ENCODE measurements at regions not wholly inside any gene's neighbourhood (a gene's known extent, or its start where the extent isn't known, plus 50 kb on each side); places are given as distances from the start of the nearest gene placed in this dataset.
"Not testable (repeated sequence)": the region's sequence is repeated elsewhere in the genome, so short reads cannot be mapped to it uniquely, and the experiment has no call there.

DNA sequence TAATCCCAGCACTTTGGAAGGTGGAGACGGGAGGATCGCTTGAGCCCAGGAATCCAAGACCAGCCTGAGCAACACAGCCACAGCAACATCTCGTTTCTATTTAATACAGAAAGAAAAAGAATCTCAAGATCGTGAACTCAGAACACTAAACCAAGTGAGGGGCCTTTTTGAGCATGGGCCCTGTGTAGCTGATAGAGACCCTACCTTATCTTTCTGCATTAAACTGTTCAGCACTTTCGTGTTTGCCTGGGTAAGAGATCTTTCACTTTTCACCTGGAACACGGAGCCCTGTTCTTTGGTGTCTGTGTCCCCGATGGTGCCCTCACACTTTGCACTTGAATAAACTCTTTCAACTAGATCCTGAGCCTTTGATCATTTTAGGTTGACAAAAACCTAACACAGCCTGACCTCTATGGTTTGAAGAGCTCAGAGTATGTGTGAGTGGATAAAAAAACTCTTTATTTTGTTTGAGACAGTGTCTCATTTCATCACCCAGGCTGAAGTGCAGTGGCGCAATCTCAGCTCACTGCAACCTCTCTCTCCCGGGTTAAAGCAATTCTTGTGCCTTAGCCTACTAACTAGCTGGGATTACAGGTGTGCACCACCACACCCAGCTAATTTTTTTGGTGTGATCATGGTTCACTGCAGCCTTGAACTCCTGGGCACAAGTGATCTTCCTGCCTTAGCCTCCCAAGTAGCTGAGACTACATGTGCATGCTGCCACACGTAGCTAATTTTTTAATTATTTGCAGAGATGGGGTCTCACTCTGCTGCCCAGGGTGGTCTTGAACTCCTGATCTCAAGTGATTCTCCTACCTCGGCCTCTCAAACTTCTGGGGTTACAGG is 83.8 kb upstream of the GRIN2A start:
- DNase-seq (no peak), ATAC-seq (peak; percentile 54)
- no peaks in the 10 kb centered on the region for H3K4me1 ChIP-seq
- H3K4me3 ChIP-seq, result no peak overlapping the region
- no peaks in the 10 kb centered on the region for H3K27me3 ChIP-seq
- TF ChIP-seq, protein P1, sequence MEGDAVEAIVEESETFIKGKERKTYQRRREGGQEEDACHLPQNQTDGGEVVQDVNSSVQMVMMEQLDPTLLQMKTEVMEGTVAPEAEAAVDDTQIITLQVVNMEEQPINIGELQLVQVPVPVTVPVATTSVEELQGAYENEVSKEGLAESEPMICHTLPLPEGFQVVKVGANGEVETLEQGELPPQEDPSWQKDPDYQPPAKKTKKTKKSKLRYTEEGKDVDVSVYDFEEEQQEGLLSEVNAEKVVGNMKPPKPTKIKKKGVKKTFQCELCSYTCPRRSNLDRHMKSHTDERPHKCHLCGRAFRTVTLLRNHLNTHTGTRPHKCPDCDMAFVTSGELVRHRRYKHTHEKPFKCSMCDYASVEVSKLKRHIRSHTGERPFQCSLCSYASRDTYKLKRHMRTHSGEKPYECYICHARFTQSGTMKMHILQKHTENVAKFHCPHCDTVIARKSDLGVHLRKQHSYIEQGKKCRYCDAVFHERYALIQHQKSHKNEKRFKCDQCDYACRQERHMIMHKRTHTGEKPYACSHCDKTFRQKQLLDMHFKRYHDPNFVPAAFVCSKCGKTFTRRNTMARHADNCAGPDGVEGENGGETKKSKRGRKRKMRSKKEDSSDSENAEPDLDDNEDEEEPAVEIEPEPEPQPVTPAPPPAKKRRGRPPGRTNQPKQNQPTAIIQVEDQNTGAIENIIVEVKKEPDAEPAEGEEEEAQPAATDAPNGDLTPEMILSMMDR (IDR thresholded peaks at IDR 0.05), result no peak
- no peak overlapping the region for H3K27ac ChIP-seq
- no peaks in the 10 kb centered on the region for H3K9me3 ChIP-seq
- intact Hi-C loops (cut with DNase I), result no loop called here
- no peaks in the 10 kb centered on the region for H3K36me3 ChIP-seq

DNA sequence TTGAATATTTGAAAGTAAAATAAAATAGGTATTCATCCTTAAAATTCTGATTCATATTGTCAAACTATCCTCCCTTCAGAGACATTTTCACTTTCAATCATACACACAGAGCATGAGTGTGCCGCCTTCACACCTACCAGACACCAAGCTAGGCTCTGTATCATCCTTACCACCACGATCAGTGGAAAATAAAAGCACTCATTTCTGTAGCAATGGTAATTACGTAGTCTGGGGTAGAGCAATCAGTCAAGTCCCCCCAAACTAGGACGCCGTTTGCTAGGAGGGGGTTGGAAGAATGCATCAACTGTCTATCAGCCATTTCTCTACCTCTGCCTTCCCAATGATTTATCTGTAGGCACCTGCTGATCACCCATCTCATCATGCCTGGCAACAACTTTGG is 84.6 kb upstream of the GRIN2A start:
- no peaks in the 10 kb centered on the region for H3K36me3 ChIP-seq
- H3K27me3 ChIP-seq, result no peaks in the 10 kb centered on the region
- no peaks in the 10 kb centered on the region for H3K9me3 ChIP-seq
- intact Hi-C loops (cut with DNase I), result no loop called here
- TF ChIP-seq, protein P1 (IDR thresholded peaks at IDR 0.05), result no peak
- no peak for DNase-seq
- ATAC-seq, result no peak
- no peak overlapping the region for H3K27ac ChIP-seq
- H3K4me1 ChIP-seq, result no peaks in the 10 kb centered on the region
- no peak overlapping the region for H3K4me3 ChIP-seq

DNA sequence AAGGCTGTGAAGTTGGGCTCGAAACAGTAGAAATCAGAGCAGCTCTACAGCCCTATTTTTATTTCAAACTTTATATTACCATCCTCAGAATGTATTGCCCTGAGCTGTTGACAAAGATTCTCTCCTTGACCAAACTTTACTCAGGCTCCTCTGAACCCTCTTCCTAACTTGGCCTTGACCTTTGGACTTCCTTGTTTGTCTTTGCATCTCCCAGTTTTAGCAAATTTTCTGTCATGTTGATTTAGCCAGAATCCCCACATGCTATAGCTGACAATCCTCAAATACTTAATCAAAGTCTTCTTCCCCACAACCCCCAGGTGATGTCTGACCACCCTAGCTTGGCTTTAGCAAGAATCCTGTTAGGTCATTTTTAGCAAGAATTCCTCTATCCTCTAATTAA is 87.4 kb upstream of the GRIN2A start:
- ATAC-seq, result no peak
- Histone ChIP-seq H3K9me3 (no peaks in the 10 kb centered on the region), H3K27me3 (no peaks in the 10 kb centered on the region), H3K4me3 (no peak overlapping the region), H3K4me1 (no peaks in the 10 kb centered on the region), H3K36me3 (no peaks in the 10 kb centered on the region), H3K27ac (no peak overlapping the region)
- TF ChIP-seq, protein P1 (IDR thresholded peaks at IDR 0.05), result no peak
- no peak for DNase-seq
- intact Hi-C loops (cut with DNase I), result no loop called here

DNA sequence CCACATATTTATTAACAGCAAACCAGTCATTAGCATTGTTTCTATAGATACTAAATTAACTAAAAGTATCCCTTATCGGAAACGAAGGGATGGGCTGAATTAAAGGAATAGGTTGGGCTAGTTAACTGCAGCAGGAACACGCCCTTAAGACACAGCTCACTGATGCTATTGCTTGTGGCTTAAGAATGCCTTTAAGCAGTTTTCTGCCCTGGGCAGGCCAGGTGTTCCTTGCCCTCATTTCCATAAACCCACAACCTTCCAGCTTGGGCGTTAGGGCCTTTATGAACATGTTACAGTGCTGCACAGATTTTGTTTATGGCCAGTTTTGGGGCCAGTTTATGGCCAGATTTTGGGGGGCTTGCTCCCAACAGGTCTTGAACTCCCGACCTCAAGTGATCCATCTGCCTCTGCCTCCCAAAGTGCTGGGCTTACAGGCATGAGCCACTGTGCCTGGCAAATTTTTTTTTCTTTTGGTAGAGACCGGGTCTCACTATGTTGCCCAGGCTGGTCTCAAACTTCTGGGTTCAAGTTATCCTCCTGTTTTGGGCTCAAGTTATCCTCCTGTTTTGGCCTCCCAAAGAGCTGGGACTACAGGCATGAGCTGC is 90.1 kb upstream of the GRIN2A start:
- ATAC-seq; intact Hi-C loops (cut with DNase I): not testable (repeated sequence)

DNA sequence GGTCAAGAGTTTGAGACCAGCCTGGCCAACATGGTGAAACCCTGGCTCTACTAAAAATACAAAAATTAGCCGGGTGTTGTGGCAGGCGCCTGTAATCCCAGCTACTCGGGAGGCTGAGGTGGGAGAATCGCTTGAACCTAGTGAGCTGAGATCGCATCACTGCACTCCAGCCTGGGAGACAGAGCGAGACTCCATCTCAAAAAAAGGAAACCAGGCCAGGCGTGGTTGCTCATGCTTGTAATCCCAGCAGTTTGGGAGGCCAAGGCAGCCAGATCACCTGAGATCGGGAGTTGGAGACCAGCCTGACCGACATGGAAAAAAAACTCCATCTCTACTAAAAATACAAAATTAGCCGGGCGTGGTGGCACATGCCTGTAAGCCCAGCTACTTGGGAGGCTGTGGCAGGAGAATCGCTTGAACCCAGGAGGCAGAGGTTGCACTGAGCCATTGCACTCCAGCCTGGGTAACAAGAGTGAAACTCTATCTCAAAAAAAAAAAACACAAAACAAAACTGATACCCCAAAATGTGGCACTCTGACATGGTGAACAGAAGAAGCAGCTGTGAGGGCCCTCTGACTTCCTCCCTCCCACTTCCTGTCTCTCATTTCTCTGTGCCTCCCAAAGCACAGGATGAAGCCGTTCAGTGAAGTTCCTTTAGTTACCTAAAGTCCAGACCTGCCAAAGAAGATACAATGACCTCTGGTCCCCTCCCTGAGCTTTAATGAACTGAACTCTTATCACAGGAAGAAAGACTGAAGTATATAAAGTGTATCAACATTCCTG is 93.2 kb upstream of the GRIN2A start:
- ATAC-seq; intact Hi-C loops (cut with DNase I); H3K27me3 ChIP-seq; H3K9me3 ChIP-seq; H3K27ac ChIP-seq; H3K4me1 ChIP-seq; DNase-seq; H3K36me3 ChIP-seq; H3K4me3 ChIP-seq: not testable (repeated sequence)

More for the DNA sequence above, 90.1 kb upstream of the GRIN2A start:
- H3K27me3 ChIP-seq, H3K27ac ChIP-seq, H3K36me3 ChIP-seq, DNase-seq, H3K4me1 ChIP-seq, H3K4me3 ChIP-seq, H3K9me3 ChIP-seq: not testable (repeated sequence)

DNA sequence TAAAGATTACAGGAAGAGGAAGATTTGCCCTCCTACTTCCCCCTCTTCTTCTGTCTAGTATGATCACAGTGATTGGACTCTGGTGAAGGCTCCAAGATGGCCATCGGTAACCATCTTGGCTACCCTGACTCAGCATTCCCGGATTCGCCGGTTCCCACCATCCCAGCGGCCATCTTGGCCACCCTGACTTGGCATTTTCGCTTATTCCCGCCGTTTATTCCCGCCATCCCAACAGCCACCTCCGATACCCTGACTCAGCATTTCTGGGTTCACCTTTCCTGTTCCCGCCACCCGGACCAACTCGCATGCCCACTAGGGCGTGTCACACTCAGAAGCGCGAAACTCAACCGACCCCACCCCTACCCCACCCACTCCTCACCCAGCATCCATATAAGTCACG is 95.4 kb upstream of the GRIN2A start:
- no peak overlapping the region for H3K4me3 ChIP-seq
- no peak overlapping the region for H3K27ac ChIP-seq
- H3K36me3 ChIP-seq, result no peaks in the 10 kb centered on the region
- H3K4me1 ChIP-seq, result no peaks in the 10 kb centered on the region
- peaks cover 0 to 6% of the 10 kb centered on the region in 2 donors for H3K9me3 ChIP-seq
- DNase-seq, result no peak
- no peak for ATAC-seq
- intact Hi-C loops (cut with DNase I), result no loop called here
- no peaks in the 10 kb centered on the region for H3K27me3 ChIP-seq
- TF ChIP-seq, protein P1 (IDR thresholded peaks at IDR 0.05), result no peak
